Keratinocyte (primary cell): ENCODE measurements at regions not wholly inside any gene's neighbourhood (a gene's known extent, or its start where the extent isn't known, plus 50 kb on each side); places are given as distances from the start of the nearest gene placed in this dataset.

Experiments used
- DNase-seq: peaks from one replicate; pipeline ENCODE4 v3.0.0-alpha.2; 2011; ENCODE audit warnings: low read depth, missing footprints, low spot score
- FAIRE-seq: peaks from 2 replicates; lab custom pipeline; 2011; peaks lifted over from hg19 to GRCh38; lab: Jason Lieb, UNC
- H2AFZ ChIP-seq: 2 replicates; pipeline ENCODE4 v1.6.0; 2012; ENCODE audit warnings: low read length, control low read depth, inconsistent platforms; ENCODE audit not compliant: control insufficient read depth
- H3K27ac ChIP-seq: 2 replicates; pipeline ENCODE4 v1.5.1; 2011; ENCODE audit warnings: low read length; ENCODE audit not compliant: control insufficient read depth, insufficient read depth
- H3K27me3 ChIP-seq: 3 replicates; pipeline ENCODE4 v1.6.0; 2011; ENCODE audit warnings: low read length; ENCODE audit not compliant: control insufficient read depth, insufficient read depth; ENCODE audit errors: extremely low read depth
- H3K36me3 ChIP-seq, 2 experiments: 2 replicates in 1 of 2; 3 replicates in 1 of 2; pipeline ENCODE4 v1.5.1; 2011; ENCODE audit warnings: low read length in 2 of 2, mild to moderate bottlenecking in 1 of 2; ENCODE audit not compliant: control insufficient read depth in 2 of 2, insufficient read depth in 2 of 2; ENCODE audit errors: extremely low read depth in 1 of 2
- H3K4me1 ChIP-seq: 3 replicates; pipeline ENCODE4 v1.5.1; 2011; ENCODE audit warnings: low read length; ENCODE audit not compliant: control insufficient read depth, insufficient read depth; ENCODE audit errors: extremely low read depth
- H3K4me2 ChIP-seq: 3 replicates; pipeline ENCODE4 v1.6.0; 2011; ENCODE audit warnings: low read depth, low read length; ENCODE audit not compliant: control insufficient read depth, insufficient read depth; ENCODE audit errors: extremely low read depth
- H3K4me3 ChIP-seq, 3 experiments: fragments of 200-600 bp in 1 of 3; sonication (generic) in 1 of 3; 2 replicates in 2 of 3; 3 replicates in 1 of 3; pipeline ENCODE4 v1.5.1; 2011 to 2016; ENCODE audit warnings: low read length in 3 of 3, mild to moderate bottlenecking in 3 of 3, control low read depth in 2 of 3, inconsistent platforms in 1 of 3, low read depth in 1 of 3, mixed read lengths in 1 of 3, mixed run types in 1 of 3, moderate library complexity in 1 of 3; ENCODE audit not compliant: control insufficient read depth in 2 of 3, insufficient read depth in 2 of 3; ENCODE audit errors: extremely low read depth in 1 of 3
- H3K79me2 ChIP-seq: 2 replicates; pipeline ENCODE4 v1.6.0; 2012; ENCODE audit warnings: low read length; ENCODE audit not compliant: control insufficient read depth, insufficient read depth
- H3K9ac ChIP-seq: 3 replicates; pipeline ENCODE4 v1.6.0; 2011; ENCODE audit warnings: low read length; ENCODE audit not compliant: control insufficient read depth, insufficient read depth; ENCODE audit errors: extremely low read depth
- H3K9me1 ChIP-seq: 3 replicates; pipeline ENCODE4 v1.6.0; 2011; ENCODE audit warnings: low read length; ENCODE audit not compliant: control insufficient read depth, insufficient read depth; ENCODE audit errors: extremely low read depth
- H3K9me3 ChIP-seq: 2 replicates; pipeline ENCODE4 v1.5.1; 2012; ENCODE audit warnings: low read depth, low read length; ENCODE audit not compliant: control insufficient read depth
- H4K20me1 ChIP-seq: 3 replicates; pipeline ENCODE4 v1.6.0; 2011; ENCODE audit warnings: low read length; ENCODE audit not compliant: control insufficient read depth, insufficient read depth; ENCODE audit errors: extremely low read depth
- EZH2 ChIP-seq: IDR thresholded peaks from one replicate; pipeline ENCODE4 v1.6.1; 2012; ENCODE audit warnings: inconsistent platforms, mild to moderate bottlenecking, low read length, moderate library complexity
- dilution Hi-C: fragments of 300-500 bp; cut with MboI; formaldehyde crosslinking; loops from one replicate; pipeline ENCODE4 v1.7.0; 2020; ENCODE audit warnings: low sequenced_read_pairs; ENCODE audit not compliant: extremely low pct_ligation_motif_present
- TF ChIP-seq, protein P1 (sequence below), 3 experiments: IDR thresholded peaks in 1 of 3; conservative IDR thresholded peaks in 1 of 3; optimal IDR thresholded peaks in 1 of 3; 2 replicates in 2 of 3; 3 replicates in 1 of 3; pipeline versions ENCODE3 to v1.5.1; 2011; ENCODE audit warnings: low read length in 3 of 3, mild to moderate bottlenecking in 3 of 3, moderate library complexity in 2 of 3, control low read depth in 1 of 3, inconsistent platforms in 1 of 3; ENCODE audit not compliant: insufficient read depth in 2 of 3; ENCODE audit errors: extremely low read depth in 1 of 3

DNA sequence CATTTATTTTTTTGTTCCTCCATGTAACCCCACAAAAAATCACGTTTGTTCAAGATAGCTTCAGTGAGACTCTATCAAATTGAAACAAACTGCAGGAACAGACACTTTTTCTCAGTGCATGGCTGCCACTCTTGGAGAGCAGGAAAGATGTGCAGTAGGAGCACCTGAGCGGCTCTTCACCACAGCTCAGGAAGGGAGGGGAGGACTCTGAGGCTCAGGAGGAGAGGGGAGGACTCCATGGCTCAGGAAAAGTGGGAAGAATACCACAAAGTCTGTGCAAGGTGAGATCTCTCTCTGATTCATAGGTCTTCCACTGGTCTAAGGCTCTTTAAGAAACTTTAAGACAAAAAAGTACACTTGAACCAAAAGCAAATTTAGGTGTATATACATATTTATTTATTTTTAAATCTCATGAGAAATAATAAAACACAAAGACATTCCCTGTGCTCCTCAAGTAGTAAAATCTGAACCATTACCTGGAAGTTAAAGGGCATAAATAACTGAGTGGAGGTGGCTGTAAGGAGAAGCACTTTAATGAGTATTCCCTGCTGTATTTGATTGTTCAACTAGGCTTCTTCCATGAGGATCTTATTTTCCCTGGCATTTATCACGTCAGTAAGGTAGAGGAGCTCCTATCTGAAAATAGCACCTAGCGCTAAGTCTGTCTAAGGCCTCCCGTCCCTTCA lies 69.2 kb upstream of the CCN6 start:
- Histone ChIP-seq H3K36me3 (no peaks in the 10 kb centered on the region), H3K9me3 (no peaks in the 10 kb centered on the region), H3K4me2 (peak overlapping the region; percentile 53), H3K9ac (peak overlapping the region; percentile 38), H3K27ac (peak overlapping the region; percentile 96), H4K20me1 (no peaks in the 10 kb centered on the region), H2AFZ (no peak overlapping the region), H3K79me2 (no peaks in the 10 kb centered on the region), H3K4me3 (no peak overlapping the region), H3K4me1 (peaks cover 42% of the 10 kb centered on the region), H3K9me1 (no peaks in the 10 kb centered on the region), H3K27me3 (no peaks in the 10 kb centered on the region)
- FAIRE-seq (peak; percentile 32), DNase-seq (no peak)
- dilution Hi-C loops = no loop called here
- TF ChIP-seq, protein P1, sequence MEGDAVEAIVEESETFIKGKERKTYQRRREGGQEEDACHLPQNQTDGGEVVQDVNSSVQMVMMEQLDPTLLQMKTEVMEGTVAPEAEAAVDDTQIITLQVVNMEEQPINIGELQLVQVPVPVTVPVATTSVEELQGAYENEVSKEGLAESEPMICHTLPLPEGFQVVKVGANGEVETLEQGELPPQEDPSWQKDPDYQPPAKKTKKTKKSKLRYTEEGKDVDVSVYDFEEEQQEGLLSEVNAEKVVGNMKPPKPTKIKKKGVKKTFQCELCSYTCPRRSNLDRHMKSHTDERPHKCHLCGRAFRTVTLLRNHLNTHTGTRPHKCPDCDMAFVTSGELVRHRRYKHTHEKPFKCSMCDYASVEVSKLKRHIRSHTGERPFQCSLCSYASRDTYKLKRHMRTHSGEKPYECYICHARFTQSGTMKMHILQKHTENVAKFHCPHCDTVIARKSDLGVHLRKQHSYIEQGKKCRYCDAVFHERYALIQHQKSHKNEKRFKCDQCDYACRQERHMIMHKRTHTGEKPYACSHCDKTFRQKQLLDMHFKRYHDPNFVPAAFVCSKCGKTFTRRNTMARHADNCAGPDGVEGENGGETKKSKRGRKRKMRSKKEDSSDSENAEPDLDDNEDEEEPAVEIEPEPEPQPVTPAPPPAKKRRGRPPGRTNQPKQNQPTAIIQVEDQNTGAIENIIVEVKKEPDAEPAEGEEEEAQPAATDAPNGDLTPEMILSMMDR (optimal IDR thresholded peaks at IDR 0.05 in 1 of 3, IDR thresholded peaks at IDR 0.05 in 1 of 3, conservative IDR thresholded peaks at IDR 0.05 in 1 of 3; ENCODE audit: extremely low read depth in 1 of 3, insufficient read depth in 2 of 3, low read length in 3 of 3) = no peak
- TF ChIP-seq EZH2 = no peak

- Histone ChIP-seq H3K9me3 (no peaks in the 10 kb centered on the region), H3K27me3 (no peaks in the 10 kb centered on the region), H3K27ac (peak overlapping the region; percentile 96), H3K36me3 (no peaks in the 10 kb centered on the region), H3K4me1 (peaks cover 42% of the 10 kb centered on the region), H3K4me2 (peak overlapping the region; percentile 53), H4K20me1 (no peaks in the 10 kb centered on the region), H3K9ac (peak overlapping the region; percentile 38), H3K4me3 (peak overlapping the region in 1 of 3 experiments; percentile 12), H3K79me2 (no peaks in the 10 kb centered on the region), H3K9me1 (no peaks in the 10 kb centered on the region), H2AFZ (peak overlapping the region; percentile 80)
- DNase-seq (peak; percentile 77), FAIRE-seq (peak; percentile 95)
- TF ChIP-seq, protein P1 (optimal IDR thresholded peaks at IDR 0.05 in 1 of 3, IDR thresholded peaks at IDR 0.05 in 1 of 3, conservative IDR thresholded peaks at IDR 0.05 in 1 of 3; ENCODE audit: extremely low read depth in 1 of 3, insufficient read depth in 2 of 3, low read length in 3 of 3) = no peak
- TF ChIP-seq EZH2 = no peak
- dilution Hi-C loops = no loop called here
Observed at GRCh38 chr6:111985202-111985731, 68.6 kb upstream of the CCN6 start.
